PFSK-1 (cell line): ENCODE measurements at regions not wholly inside any gene's neighbourhood (a gene's known extent, or its start where the extent isn't known, plus 50 kb on each side); places are given as distances from the start of the nearest gene placed in this dataset.

ENCODE experiments used
- SIN3A ChIP-seq: IDR thresholded peaks from 2 replicates; pipeline ENCODE4 v1.6.1; 2012; ENCODE audit warnings: mild to moderate bottlenecking, low read length, moderate library complexity, borderline replicate concordance; ENCODE audit not compliant: insufficient read depth
- TF ChIP-seq, protein P1 (sequence below), 2 experiments: IDR thresholded peaks; 2 replicates each; pipeline versions ENCODE4 v1.6.1 to v1.8.0; 2011 to 2012; ENCODE audit warnings: low read depth in 2 of 2, low read length in 2 of 2, control low read depth in 1 of 2, inconsistent platforms in 1 of 2, mild to moderate bottlenecking in 1 of 2, moderate library complexity in 1 of 2; ENCODE audit not compliant: insufficient read depth in 1 of 2

- TF ChIP-seq, protein P1, sequence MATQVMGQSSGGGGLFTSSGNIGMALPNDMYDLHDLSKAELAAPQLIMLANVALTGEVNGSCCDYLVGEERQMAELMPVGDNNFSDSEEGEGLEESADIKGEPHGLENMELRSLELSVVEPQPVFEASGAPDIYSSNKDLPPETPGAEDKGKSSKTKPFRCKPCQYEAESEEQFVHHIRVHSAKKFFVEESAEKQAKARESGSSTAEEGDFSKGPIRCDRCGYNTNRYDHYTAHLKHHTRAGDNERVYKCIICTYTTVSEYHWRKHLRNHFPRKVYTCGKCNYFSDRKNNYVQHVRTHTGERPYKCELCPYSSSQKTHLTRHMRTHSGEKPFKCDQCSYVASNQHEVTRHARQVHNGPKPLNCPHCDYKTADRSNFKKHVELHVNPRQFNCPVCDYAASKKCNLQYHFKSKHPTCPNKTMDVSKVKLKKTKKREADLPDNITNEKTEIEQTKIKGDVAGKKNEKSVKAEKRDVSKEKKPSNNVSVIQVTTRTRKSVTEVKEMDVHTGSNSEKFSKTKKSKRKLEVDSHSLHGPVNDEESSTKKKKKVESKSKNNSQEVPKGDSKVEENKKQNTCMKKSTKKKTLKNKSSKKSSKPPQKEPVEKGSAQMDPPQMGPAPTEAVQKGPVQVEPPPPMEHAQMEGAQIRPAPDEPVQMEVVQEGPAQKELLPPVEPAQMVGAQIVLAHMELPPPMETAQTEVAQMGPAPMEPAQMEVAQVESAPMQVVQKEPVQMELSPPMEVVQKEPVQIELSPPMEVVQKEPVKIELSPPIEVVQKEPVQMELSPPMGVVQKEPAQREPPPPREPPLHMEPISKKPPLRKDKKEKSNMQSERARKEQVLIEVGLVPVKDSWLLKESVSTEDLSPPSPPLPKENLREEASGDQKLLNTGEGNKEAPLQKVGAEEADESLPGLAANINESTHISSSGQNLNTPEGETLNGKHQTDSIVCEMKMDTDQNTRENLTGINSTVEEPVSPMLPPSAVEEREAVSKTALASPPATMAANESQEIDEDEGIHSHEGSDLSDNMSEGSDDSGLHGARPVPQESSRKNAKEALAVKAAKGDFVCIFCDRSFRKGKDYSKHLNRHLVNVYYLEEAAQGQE (IDR thresholded peaks at IDR 0.05; ENCODE audit: insufficient read depth in 1 of 2, low read depth in 2 of 2, low read length in 2 of 2) = no peak
- no peak for TF ChIP-seq SIN3A
These were observed 55.2 kb upstream of the NFKBIA start for GRCh38 chr14:35459776-35460175.
